GM13977 (cell line): ENCODE measurements at regions not wholly inside any gene's neighbourhood (a gene's known extent, or its start where the extent isn't known, plus 50 kb on each side); places are given as distances from the start of the nearest gene placed in this dataset.

Experiments
- DNase-seq: peaks from one replicate; pipeline ENCODE4 v3.0.0; 2012; ENCODE audit warnings: low spot score
- in situ Hi-C: fragments of 300-500 bp; cut with MboI; formaldehyde crosslinking; loops from one replicate; pipeline ENCODE4 v1.12.0; 2022; ENCODE audit warnings: low sequenced_read_pairs, low pct_unique_long_range_greater_than_20kb, mixed read lengths, inconsistent platforms; ENCODE audit not compliant: unreplicated experiment
- TF ChIP-seq, protein P1 (sequence below): IDR thresholded peaks from 2 replicates; pipeline ENCODE4 v1.5.1; 2012; ENCODE audit warnings: mild to moderate bottlenecking, control low read depth; ENCODE audit not compliant: insufficient read depth; ENCODE audit errors: extremely low read depth, missing control alignments

DNA sequence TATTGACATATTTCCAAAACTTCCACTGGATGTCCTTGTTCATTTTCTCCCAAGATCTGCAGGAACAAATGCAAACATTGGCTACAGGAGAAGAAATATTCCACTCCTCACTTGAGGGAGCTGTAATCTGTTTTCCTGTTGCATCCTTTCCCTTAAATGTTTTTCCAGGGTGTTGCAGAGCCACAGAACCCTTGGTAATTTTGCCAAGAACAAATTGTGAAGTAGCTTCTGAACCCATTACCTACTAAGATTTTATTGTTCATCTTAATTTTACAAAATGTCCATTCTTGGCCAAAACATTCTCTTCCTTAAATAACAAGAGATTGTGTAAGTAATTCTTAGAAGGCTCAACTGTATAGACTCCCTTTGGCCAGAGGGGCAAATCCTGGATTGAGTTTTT, 177.0 kb downstream of the GNAT3 start:
- TF ChIP-seq, protein P1, sequence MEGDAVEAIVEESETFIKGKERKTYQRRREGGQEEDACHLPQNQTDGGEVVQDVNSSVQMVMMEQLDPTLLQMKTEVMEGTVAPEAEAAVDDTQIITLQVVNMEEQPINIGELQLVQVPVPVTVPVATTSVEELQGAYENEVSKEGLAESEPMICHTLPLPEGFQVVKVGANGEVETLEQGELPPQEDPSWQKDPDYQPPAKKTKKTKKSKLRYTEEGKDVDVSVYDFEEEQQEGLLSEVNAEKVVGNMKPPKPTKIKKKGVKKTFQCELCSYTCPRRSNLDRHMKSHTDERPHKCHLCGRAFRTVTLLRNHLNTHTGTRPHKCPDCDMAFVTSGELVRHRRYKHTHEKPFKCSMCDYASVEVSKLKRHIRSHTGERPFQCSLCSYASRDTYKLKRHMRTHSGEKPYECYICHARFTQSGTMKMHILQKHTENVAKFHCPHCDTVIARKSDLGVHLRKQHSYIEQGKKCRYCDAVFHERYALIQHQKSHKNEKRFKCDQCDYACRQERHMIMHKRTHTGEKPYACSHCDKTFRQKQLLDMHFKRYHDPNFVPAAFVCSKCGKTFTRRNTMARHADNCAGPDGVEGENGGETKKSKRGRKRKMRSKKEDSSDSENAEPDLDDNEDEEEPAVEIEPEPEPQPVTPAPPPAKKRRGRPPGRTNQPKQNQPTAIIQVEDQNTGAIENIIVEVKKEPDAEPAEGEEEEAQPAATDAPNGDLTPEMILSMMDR = no peak
- in situ Hi-C loops = no loop called here
- no peak for DNase-seq

DNA sequence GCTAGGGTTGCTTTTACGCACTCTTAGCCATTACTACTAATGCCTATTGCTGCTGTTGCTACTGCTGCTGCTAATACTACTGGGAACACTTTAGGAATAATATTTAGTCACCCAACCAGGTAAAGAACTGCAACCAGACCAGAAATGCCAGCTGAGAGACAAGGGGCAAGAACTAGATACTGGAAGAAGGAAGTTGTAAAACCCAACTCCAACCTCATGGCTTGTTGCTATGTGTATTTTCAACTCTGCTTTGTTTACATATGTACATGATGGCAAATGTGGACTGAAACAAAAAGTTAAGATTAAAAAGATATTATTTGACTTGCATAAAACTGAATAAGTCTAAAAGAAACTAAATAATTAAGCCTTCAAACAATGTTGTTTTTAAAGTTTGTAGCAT, 177.7 kb downstream of the GNAT3 start:
- in situ Hi-C loops = no loop called here
- TF ChIP-seq, protein P1 = no peak
- DNase-seq = no peak

GRCh38 chr7:80333040-80333439, 178.8 kb downstream of the GNAT3 start:
- in situ Hi-C loops = no loop called here
- TF ChIP-seq, protein P1 = no peak

DNA sequence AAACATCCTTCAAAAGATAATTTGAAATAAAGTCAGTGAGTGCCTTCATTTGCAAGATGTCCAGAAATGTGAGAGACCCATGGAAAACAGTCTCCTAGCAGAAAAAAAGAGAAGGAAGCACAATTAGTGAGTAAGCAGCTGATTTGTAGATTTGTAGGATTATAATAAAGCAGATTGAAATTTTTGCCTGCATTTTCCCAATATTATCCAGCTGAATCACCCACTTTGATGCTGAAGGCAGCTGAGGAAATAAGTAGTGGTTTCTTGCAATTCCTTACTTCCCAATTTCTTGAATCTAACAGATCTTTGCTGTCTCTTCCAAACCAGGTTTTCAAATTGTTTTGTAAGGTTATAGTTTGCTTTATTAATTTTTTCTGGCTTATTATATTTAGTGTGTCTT, 181.4 kb downstream of the GNAT3 start:
- TF ChIP-seq, protein P1 = no peak
- in situ Hi-C loops = no loop called here
- no peak for DNase-seq

More at GRCh38 chr7:80333040-80333439, 178.8 kb downstream of the GNAT3 start:
- no peak for DNase-seq

GRCh38 chr7:80324032-80324431, 187.8 kb downstream of the GNAT3 start:
- in situ Hi-C loops = no loop called here
- DNase-seq = no peak
- TF ChIP-seq, protein P1 = no peak

- in situ Hi-C loops = no loop called here
- no peak for DNase-seq
- TF ChIP-seq, protein P1 = no peak
Observed at GRCh38 chr7:80319461-80319860, 184.8 kb downstream of the GNAI1 start.

GRCh38 chr7:80318081-80318480, 183.4 kb downstream of the GNAI1 start:
- TF ChIP-seq, protein P1 = no peak
- DNase-seq = no peak
- in situ Hi-C loops = no loop called here
